Endothelial cell of hepatic sinusoid (primary cell): ENCODE measurements at regions not wholly inside any gene's neighbourhood (a gene's known extent, or its start where the extent isn't known, plus 50 kb on each side); places are given as distances from the start of the nearest gene placed in this dataset.
"Not testable (repeated sequence)": the region's sequence is repeated elsewhere in the genome, so short reads cannot be mapped to it uniquely, and the experiment has no call there.

Experiments used
- in situ Hi-C: cut with HindIII; loops from 2 replicates; pipeline ENCODE4 v1.10.0; 2017; ENCODE audit warnings: low sequenced_read_pairs

DNA sequence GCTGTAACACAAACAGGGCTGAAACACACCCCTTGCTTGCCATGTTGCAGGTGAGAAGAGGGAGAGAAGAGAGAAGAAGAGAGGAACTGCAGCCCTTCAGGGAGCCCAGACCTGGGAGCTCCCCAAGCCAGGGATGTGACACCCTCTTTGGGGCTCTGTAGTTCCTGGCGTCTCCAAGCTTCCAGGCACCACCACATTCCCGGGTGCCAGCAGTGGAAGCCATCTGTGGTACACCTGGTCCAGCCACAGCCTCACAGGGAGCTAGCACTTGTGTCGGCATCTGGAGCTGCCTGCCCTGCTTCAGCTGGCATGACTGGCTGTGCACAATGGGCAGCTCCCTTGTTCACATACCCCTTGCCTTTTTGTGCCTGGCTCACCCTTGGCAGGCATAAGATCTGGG lies 182.1 kb downstream of the DEPDC1B start:
- in situ Hi-C loops = no loop called here

DNA sequence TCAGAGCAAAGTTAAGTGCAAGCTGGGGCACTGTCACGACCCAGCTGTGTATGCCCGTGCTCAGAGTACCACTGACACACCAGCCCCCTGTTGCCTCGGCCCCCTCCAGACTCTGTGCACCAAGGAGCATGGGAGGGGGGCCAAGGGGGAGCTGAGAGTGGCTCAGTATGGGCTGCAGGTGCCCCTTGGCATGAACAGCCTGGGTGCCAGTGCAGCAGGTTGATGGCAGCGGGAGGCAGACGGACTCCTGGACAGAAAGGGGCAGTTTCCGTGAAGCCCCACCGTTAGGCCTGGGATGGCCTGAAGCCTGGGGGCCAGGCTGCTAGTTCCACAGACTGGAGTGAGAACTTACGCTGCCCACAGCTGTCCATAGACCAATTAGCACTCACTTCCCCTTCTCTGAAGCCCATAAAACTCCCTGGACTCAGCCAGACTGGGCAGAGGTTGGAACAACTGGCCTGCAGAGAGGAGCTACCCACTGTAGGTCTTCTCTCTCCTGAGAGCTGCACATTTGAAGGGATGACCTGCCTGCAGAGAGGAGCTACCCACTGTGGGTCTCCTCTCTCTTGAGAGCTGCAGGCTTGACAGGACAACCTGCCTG lies 182.8 kb downstream of the DEPDC1B start:
- in situ Hi-C loops = no loop called here

DNA sequence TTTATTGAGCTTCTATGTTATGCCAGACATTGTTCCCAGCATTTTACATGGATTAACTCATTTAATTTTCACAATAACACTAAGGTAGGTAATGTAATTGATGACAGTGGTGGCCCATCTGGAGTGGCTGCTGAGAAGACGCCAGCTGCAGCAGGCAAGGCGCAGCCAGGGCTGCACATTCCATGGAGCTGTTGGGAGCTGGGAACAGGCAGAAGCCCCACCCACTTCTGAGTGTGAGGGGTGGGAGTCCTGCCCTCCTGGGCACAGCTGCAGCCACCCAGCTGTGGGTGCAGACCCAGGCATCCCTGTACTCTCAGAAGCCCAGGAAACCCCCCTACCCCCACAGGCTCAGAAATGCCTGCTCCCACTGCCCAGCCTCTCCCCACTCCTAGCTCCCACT lies 183.3 kb downstream of the DEPDC1B start:
- in situ Hi-C loops = no loop called here

DNA sequence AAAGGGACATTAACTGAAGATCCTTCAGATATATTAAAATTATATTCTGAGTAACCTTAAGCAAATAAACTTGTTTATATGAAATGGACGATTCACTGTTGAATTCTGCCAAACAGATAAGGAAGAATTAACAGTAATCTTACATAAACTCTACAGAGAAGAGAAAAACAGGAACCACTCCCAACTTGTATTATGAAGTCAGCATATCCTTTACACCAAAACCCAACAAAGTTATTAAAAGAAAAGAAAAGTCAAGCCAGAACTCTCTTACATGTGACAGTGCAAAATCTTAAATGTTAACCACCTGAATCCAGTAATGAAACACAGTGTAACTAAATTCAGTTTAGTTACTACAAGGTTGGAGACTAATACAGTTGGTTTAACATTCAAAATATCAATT lies 185.8 kb downstream of the DEPDC1B start:
- in situ Hi-C loops = no loop called here

DNA sequence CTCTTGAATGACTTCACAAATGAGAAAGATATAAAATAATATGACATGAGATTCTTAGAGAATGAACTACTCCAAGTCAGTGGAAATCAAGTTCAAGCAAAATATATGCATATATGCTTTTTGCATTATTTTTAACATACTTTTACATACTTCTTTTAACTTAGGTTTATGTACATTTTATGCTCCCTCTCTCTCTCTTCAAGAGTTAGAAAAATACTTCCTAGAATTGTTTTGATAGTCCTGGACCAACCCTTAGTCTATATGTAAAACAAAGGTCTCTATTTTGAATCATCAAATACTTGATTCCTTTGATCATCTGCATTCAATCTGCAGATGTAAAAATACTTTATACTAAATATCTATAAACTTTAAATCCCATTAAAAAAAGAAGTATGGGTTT lies 187.8 kb downstream of the DEPDC1B start:
- in situ Hi-C loops = no loop called here

DNA sequence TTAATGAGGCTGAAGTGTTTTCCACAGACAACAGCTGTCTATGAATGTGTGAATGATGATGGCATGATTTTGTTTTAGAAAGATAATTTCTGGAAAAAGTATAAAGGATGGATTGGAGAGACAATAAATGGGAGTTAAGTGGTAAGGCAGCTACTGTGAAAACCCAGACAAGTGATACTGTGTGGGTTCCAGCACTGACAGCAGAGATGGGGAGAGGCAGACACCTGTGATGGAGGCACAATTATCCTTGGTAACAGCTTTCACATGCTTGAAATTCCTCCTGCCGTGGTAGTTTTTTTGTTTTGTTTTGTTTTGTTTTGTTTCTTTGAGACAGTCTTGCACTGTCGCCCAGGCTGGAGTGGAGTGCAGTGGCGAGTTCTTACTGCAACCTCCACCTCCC lies 189.3 kb downstream of the DEPDC1B start:
- in situ Hi-C loops = no loop called here

DNA sequence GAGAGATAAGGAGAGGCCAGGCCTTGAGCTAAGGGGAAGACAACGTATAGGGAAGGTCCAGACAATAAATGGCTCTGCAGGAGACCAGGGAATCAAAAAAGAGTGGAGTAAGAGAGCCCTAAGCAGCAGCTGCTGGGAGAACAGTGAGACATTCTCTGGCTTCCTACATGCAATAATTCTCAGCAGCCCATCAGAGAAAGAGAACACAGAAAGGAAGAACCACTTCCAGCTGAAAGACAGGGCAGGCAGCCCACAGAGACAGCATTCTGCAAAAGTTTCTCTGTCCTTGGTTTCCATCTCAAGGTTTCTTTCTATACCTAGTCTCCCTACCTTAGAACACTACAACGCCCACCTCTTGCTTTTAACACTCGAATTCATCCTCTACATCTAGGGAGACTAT lies 189.9 kb downstream of the DEPDC1B start:
- in situ Hi-C loops = no loop called here

DNA sequence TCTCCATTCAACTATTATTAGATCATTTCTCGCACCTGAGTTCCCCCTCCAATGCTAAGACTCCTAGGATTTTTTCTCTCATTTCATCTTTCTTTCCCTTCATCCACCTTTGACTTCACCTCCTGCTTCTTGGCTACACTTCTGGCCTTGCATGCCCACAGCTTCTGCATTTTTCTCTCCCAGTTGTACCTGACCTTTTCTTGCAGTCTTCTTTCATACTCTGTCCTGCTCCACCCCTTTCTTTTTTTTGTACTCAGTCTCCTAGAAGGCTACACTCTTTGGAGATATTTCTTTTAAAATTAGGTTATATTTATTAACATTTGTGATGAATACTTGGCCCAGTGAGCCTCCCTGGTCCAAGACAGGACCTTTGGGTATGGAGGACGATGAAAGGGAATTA lies 190.4 kb downstream of the DEPDC1B start:
- in situ Hi-C loops = no loop called here

DNA sequence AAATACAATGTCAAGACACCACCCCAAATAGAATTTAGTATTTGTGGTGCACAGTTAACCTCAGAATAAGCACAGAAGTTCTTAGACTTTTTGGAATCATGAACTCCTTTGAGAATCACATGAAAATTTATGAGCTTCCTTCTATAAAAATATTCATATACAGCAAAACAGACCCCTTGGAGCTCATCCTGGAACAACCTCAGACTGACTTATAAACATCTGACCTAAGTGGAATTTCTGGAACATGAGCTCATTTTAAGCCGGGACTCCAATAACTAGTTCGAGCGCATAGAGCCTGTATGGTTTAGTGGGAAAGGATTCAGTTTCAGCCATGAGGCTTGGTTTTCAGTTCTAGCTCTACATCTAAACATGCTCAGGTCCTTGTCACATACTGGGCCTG lies 192.3 kb downstream of the DEPDC1B start:
- in situ Hi-C loops = no loop called here

DNA sequence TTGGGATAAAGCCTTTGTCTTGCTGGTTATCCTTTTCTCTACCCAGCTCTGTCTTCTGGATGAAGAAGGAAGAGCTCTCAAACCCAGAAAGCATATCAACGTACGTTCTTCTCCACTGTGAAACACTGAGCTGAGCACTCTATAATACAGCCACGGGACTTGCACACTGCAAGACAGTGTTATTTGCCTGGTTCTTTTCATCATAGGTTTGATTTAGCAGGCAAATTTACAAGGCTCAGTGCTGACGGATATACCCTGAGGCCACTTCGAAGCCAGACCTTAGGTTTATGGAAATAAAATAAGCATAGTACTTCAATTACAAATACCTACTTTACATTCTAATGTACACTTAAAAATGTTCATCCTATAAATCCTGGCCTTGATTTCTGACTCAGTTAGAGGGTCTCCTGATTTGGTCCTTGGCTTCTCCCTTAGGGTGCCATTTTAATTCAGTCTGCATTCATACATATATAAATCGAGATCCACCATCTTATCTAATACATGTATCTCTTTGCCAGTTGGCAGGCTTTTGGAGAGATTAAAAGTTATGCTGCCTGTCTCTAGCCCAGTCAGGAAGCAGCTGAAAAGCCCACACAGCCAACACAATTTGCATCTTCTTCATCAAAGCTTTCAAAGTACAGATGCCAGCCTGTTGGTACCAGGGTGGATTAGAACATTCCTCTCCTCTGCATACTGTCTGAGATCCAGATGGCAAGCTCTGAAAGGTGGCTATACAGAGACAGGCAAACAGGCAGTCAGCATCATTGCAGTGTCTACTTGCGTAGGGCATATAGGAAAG lies 194.4 kb downstream of the DEPDC1B start:
- in situ Hi-C loops = no loop called here

DNA sequence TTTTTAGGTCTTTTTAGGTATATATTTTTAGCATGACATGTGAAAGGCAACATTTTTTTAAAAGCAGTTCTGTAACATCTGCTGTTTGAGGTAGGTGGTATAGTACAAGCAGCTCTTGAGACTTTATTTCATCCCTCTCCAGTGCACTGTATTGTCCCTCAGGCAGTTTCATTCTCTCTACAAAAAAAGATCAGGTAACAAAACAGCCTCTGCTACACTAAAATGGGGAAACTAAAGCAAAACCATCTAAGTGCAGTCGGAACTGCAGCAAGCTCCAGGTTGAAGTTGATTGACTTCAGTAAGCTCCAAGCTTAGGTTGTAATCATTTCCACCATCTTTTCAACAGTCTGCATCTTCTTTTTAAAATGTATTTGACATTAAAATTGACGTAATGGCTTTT lies 195.6 kb downstream of the DEPDC1B start:
- in situ Hi-C loops = no loop called here

DNA sequence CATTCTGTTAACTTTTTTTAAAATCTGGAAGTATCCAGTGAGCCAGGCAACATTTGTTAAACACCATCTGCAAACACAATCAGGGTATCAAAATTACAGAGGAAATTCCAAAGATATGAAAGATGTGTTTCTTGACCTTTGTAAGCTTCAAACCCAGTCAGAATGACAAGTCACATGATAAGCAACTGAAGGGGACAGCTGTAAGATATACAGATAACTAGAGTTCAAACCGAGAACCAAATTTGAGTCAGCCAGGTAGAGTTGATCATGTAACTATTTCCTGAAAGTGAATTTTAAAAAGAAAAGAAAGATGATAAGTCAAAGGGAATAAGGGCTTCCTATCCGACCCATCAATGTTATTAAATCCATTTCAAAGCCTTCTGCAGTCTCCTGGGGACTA lies 196.2 kb downstream of the DEPDC1B start:
- in situ Hi-C loops = no loop called here

DNA sequence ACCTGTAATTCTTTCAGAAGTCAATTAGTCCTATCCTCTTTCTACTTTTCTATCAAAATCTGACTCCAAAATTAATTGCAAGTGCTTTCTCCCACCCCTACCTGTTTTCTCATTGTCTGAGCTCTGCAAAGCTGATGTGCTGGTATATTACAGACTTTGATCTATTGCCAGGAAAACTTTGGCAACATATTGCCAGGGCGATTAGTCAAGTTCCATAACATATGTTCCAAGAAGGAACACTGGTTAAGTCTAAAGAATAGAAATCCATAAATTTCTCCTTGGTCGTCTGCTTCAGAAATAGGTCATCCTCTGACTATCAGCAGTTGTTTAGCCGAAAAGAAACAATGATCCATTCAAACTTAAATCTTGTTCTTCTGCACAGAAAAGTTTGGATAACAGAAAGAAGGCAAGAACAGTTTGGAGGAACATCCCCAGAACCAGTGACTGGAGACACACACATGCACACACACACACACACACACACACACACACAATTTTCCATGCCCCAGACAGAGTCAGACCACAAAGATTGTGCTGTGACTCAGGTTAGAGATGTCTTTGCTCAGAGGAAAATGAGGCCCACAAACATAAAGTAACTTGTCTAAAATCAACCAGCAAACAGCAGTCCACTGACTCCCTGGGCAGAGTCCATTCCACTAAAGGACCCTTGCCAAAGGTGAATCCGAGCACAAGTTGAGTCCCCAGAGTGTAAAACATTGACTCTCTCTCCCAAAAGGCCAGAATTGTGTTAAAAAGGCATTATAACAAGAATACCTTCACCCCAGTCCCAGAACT lies 202.1 kb downstream of the DEPDC1B start:
- in situ Hi-C loops = no loop called here

DNA sequence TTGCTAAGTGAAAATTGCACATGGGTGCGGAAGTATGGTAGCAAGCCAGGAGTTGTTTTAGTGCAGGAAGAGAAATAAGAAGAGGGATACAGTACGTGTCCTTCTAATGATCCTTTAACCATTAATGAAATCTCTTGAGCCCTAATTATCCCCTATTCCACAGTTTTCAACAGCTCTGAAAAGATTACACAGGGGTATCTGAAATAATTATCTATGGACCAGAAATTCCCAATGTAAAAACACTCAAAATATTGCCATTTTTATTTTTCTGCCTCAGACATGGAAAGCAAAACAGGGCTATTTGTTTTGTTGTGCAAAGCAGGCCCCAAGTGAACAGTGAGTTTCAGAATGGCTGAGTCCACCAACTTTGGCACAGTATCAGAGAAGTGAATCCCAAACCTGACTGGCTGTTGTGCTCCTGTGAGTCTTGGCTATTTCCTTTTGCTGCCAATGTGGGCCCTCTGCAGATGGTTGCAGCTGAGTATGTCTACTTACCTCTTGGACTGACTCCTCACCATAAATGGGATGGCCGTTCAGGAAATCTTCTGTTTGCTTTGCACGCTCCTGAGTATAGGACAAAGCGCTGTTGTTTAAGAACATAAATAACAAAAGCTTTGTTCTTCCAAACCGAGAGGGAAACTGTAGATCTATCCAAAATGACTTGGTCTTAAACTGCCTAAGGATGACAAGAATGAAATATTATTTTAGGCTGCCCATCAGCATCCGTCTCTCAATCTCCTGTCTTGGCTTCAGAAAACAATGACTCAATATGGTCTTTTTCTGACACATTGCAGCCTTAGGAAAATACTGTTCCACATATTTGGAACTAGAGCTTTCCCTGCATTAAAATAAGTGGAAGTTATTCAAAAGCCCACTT lies 204.1 kb downstream of the DEPDC1B start:
- in situ Hi-C loops = no loop called here

DNA sequence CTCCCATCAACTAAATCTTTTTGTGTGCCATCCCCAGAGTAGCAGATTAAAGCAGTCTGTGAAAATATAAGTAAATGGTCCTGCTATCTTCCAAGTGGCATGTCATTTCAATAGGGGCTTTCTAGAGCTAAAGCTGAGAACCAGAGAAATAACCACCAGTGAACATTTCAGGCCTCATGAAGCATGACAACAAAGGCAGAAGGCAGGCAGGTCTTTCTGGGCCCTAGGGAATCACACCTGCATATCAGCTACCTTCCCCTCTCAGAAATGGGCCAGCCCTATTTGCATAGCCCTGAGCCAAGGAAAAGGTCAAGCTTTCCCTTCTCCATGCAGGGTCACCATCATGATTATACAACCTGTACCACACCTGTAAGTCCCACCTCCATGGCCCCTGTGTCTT lies 205.3 kb downstream of the DEPDC1B start:
- in situ Hi-C loops = no loop called here

DNA sequence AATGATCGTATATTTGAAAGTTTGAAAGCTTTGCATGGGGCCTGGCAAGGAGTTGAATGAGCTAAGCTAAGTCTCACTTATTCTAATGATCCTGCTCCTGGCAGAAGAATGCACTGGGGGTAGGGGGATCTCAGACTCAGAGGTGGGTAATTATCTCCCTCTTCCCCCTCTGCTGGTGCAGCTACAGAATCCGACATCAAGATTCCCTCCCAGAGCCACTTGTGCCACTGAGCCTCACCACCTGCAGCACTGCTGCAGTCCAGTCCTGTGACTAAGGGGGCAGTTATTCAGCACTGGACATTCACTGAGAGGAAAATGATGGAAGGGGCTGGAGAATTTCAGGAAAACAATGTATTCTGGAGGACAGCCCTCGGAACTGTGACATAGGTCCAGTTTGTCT lies 205.8 kb downstream of the DEPDC1B start:
- in situ Hi-C loops = no loop called here

DNA sequence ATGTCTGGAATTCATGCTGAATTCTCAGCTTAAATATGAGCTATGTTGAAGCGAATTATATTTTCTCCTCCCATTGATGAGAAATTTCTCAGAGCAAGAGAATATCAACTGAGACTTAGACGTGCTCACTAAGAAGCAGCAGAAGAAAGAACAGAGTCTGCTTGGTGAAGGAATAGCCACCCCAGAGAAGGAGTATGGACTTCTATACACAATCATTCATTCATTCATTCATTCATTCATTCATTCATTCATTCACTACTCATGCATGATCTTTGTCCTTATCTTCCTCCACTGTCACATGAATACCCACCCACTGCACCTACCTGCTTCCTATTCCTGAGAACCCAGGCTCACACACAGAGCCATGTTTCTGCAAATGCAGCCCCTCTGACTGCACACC lies 206.6 kb downstream of the DEPDC1B start:
- in situ Hi-C loops = no loop called here

DNA sequence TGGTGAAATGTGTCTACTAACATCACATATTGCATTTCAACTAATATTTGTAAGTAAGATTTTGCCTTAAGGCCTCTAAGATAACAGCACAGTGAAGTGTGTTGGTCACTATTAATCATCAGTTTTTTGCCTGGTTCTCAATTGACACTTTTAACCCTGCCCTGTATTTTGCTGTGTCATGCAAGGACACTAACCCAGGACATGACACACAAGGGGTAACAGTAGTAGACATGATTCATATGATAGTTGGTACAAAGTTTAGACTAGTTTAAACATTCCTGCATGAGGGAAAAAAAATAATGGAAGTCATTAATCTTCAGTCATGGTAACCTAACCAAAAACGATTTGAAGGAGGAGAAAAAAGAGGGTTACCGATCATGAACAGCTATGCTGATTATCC lies 207.0 kb downstream of the DEPDC1B start:
- in situ Hi-C loops = no loop called here

DNA sequence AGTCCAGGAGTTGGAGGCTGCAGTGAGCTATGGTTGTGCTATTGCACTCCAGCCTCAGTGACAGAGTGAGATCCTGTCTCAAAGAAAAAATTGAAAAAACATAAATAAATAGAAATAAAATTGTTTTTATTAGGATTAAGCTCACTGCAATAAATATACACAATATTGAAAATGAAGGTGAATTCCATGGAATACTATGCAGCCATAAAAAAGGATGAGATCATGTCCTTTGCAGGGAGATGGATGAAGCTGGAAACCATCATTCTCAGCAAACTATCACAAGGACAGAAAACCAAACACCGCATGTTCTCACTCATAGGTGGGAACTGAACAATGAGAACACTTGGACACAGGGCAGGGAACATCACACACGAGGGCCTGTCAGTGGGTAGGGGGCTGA lies 207.6 kb downstream of the DEPDC1B start:
- in situ Hi-C loops = not testable (repeated sequence)

DNA sequence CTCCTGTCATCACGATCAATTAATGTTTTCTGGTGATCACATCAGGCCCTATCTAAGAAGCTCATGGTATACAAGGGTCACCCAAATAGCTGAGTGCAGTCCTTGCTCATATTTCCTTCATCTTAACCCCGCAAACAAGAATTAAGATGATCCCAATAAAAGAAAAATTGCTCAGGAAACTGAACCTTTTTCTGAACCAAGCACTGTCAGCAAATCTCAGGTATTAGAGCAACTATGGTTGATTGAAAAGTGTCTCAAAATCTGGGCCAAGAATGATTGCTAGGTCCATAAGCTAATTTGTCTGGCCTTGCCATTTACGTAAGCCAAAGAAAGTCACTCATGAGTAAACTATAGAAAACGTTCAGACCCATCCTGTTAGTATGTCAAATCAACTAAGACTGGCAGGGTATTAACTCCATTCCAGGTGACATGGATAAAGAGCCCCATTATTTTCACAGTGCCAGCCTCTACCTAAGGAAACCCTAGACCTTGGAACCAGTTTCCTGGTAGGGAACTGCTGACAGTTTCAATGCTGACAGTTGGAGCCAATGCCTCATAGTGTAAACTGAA lies 209.3 kb downstream of the DEPDC1B start:
- in situ Hi-C loops = no loop called here

DNA sequence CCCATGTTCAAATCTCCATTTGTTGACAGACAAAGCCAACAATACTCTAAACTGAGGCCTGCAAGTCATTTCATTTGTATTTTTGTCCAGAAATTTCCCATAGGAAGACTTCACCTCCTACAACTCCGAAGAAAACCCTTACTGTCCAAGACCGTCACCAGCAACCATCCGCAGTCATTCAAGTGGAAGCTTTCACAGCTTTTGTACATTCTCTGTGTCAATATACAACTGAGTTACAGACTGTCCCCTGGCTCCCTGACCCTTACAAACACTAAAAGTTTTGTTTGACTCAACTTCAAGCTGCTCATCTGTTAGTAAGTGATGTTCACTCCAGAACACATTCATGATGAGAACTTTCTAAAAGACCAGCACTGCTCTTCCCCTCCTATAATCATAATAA lies 210.1 kb downstream of the DEPDC1B start:
- in situ Hi-C loops = no loop called here
